HG02970 (cell line): ENCODE measurements at regions not wholly inside any gene's neighbourhood (a gene's known extent, or its start where the extent isn't known, plus 50 kb on each side); places are given as distances from the start of the nearest gene placed in this dataset.

Experiments used
- ATAC-seq: cut with Tn5 transposase; IDR thresholded peaks from one replicate; pipeline ENCODE4 v1.9.1; 2021; ENCODE audit warnings: mild to moderate bottlenecking, moderate library complexity, moderate number of reproducible peaks; ENCODE audit not compliant: unreplicated experiment, low FRiP score

DNA sequence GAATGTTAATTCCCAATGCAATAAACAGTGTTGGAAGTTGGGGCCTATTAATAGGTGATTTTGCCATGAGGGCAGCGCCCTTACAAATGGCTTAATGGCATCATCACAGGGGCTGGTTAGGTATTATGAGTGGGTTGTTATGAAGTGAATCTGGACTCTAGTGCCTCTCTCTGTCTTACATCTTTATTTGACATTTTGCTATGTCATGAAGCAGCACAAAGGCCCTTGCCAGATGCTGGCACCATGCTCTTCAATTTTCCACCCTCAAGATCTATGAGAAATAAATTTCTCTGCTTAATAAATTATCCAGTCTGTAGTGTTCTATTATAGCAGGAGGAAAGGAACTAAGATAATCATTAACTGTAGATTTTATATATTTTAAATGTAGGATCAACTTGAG is 1098.7 kb upstream of the NUDT12 start:
- no peak for ATAC-seq

DNA sequence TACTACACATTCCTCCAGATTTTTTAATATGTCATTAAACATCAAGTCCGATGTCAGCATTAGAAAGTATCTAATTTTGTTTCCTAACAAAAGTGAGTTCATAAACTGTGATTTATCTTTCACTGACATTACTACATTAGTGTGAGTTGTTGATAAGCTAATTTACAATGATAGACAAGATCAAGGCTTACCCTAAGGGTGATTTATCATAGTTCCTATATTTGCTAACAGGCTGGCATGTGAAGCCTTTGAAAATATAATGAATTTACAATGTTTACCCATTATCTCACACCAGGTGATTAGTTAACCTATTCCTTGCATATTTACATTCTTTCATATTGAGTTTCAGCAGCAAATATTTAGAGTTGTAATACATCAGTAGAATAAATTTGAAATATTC is 1096.9 kb upstream of the NUDT12 start:
- ATAC-seq, result no peak

DNA sequence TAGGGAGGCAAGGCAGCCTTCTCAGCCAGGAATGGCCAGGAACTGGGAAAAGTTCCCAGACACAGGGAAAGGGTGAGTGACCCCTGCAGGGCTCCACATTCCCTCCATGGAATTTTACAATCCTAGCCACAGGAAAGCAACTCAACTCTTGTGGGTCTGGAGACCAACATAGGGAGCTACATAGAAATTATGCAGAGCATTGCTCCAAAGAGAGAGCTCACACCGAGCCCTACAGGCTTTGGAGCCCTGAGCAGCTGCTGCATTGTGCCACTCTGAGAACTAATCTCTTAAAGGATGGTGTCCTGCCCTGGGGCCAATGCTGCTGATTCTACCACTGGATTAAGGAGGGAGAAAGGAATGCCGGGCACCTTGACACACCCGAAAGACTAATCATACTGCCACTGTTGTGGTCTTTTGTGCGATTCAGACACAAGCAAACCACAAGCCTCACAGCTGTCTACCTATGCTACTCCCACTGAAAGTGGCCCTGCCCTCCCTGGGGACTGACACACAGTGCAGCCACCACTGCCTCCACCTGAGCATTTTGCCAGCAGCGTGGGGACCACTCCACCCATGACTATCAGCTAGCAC is 1089.8 kb upstream of the NUDT12 start:
- no peak for ATAC-seq

DNA sequence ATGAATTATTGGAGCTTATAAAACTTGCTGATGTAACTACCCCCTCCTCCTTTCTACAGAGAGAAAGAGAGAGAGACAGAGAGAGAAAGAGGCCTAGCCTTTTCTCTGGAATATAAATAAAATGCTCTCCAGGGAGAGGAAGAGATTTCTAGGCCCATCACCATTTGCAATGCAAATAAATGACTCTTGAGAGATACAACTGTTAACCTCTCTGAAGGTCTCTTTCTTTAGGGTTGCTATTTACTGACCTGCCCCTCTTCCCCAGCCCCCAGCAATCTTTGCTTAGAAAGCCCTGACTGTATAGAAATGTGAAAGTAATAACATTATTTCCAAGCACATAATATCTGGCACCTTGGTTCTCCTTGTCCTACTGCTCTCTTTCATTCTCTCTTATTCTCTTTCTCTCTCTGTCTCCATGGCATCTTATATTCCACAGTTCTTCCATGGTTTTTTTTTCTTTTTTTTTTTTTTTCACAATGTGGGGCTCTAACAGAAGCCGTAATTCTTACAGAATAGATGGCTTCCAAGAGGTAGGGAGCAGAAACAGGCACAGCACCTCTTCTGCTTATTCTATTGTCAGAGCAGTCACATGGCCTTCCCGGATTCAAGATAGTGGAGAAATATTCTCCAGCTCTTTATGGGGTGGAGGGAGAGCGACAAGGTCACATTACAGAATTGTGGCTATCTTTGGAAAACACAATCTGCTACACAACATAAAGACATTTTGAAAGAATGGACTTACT is 1087.9 kb upstream of the NUDT12 start:
- no peak for ATAC-seq

DNA sequence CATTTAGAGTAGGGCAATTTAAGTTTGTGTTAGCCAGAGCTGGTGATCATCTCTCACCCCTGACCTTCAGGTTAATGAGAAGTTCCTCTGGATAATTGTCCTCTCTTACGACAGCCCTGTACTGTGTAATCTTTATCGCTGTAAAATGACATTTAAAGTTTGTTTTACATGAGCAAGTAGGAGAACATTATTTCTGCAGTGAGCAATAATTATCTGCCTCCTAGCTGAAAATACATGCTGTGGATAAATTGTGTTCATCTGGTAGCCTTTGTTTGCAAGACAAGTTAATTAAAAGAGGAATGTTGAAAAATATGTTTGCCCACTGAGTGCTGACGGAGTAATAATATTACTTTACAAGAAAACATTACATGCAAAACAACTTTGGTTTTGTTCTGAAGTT is 1083.8 kb upstream of the NUDT12 start:
- no peak for ATAC-seq

DNA sequence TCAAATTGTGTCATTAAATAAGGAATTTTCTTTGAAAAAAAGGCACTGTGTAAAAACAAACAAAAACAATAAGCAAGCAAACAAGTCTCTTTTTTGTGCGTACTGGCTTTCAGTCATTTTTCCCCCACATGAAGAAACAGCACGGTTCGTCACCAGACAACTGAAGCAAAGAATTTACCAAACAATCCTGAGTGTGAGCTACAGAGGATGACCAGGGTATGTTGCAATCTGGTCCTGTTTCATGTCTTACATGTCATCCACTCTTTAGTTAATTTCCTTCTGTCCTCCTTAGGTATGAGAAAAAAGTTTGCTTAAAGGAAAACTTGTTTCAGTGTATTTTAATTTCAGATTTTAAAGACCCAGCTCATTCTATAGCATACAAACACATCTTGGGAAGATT is 1080.7 kb upstream of the NUDT12 start:
- ATAC-seq, result no peak

DNA sequence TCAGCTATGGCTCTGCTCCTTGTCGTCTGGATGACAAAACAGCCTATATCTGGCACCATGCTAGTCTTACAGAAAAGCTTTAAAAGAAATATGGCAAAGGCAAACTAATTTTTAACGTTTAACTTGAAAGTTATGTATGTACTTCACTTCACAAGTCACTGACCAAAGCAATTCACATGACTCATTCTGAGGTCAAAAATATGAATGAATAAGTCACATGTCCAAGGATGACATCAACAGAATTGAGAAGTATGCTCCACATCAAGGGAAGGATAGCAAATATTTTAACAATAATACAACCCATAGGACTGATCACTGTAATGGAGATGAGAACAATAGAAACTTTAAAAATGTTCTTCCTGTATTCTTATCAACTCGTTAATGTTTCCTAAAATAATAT is 1072.6 kb upstream of the NUDT12 start:
- ATAC-seq, result no peak

DNA sequence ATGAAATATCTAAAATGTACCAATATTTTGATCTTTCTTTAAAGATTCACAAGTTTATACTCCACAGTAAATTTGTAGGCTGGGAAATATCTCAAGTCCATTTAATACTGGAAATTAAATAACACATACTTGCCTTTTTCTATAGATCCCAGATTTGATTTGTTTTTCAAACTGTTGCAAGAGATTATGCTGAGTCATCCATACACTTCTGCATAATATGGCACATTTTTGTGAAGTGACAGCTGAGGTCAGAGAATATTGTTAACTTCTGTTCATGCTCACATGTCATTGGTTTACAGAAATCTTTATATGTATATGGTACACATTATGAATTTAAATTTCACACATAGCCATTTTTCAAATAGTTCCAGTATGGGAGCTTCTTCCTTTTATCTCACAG is 1066.3 kb upstream of the NUDT12 start:
- no peak for ATAC-seq

DNA sequence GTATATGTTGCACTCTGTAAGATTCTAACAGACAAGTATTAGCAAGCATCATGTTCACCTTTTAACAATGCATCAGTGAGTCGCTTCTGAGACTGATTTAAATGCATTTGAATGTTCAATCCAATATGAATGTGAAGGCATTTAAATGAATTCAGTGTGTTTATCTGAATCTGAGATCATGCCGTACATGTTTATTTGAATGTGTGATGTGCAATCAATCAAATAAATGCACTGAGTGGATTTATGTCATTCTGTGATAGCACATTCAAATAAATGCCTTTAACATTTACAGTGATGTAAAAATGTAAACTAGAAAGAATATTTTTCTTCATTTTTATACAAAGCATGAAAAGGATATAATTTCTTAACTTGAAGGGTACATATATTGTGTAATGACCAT is 1063.5 kb upstream of the NUDT12 start:
- ATAC-seq, result no peak

DNA sequence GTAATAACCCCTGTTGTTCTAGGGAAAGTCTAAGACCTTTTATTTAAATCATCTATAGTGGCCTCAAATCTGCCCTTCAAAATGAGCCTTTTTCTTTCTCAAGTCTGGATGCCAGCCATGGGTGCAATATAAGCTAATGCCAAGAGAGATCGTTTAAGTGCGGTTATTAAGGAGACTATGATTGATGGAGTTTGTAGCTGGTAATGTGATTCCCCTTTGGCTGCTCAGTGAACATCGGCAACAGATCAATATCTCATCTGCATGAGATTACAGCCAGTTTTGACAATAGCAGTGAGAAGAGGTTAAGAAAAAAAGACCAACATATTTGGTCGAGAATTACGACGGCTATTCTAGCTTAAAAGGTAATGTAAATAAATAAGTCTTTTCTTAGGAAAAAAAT is 1049.4 kb upstream of the NUDT12 start:
- no peak for ATAC-seq

DNA sequence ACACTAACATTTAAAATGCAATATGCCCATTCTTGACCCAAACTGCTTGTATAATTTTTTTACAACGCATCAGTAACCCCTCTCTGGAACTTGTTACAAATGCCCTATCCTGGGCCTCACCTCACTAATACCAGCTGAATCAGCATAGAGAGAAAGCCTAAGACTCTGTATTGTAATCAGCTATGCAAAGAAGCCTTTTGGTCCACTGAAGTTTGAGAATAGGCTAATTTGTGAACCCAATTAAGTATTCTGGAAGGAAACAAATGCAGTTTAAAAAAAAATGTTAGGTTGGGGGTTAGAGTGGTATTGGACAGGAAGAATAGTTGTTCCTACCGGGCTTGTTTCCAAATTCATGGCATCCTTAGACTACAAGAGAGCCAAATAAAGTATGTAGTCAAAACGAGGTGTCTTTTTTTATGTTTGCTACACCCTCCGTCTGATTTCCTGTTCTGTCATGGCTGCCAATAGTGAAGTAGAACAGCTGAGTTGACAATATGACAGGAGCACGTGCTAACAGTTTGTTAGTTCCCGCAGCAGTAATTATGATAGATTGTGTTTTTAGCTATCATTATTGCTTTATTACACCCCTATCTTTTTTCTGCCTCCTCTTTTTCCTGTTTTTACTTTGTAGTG is 1048.7 kb upstream of the NUDT12 start:
- ATAC-seq, result no peak

DNA sequence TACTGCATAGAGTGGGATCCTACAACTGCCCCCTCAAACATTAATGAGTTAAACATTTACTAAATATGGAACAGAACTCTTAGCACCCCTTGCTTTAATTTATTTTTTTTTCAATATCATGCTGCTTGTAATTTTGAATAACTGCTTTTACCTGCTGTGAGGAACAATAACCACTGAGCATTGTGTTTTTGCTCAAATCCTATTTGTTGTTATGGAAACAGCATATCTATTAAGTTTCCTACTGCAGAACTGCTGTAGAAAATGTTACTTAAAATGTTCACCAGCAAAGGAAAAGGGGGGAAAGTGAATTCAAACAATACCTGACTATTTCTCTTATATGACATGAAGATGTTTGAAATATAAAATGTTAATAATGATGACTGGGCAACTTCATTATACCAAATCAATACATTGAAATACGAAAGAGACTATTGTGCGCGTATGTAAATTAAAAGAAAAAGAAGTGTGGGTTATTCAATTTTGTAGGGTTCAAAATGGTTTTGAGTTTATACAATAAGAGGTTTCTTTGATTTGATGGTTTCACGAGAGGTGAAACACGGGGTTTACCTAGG is 1043.8 kb upstream of the NUDT12 start:
- no peak for ATAC-seq

DNA sequence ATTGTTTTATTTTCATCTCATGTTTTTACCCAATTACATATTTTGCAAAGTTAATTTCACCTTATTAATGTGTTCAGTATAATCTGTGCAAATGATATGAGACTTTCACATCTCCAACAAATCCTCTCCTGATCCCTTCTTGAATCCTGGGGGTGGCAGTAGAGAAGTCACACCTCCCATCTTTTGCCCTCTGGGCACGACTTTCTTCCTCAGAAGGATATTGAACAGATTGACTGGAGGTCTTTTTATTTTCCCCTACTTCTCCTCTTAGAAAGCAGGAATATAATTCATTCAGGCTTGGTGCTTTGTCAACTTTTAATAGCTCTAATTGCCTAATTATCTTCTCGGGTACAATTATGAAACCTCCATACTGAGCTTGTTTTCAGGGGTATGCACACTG is 1037.1 kb upstream of the NUDT12 start:
- no peak for ATAC-seq

DNA sequence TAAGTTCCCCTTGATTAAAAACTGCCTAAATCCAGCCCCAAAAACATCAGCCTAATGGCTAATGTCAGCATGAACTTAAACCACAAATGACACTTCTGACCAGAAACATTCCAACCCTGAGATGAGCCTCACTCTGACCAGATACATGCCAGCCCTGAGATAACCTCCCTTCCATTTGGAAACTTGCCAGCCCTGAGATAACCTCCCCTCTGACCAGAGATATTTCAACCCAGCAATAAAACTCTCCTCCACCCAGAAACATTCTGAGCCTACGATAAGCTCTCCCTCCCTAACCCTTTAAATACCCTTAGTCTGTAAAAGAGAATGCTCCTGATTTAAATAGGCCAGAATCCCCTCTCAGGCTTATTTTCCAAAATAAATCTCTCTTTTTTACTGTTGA is 1035.7 kb upstream of the NUDT12 start:
- ATAC-seq, result no peak

DNA sequence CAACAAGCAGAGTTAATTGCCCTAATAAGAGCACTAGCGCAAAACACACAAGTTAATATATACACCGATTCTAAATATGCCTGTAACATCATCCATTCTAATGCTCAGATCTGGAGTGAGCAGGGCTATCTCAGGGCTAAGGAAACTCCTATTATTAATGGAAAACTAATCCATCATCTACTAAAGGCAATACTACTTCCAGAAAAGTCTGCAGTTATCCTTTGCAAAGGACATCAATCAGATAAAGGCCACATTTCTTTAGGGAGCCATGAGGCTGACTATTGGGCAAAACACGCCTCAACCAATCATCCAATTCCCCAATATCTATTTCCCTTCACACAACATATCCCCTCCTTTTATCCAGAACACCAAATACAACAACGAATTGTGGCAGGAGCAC is 1032.3 kb upstream of the NUDT12 start:
- ATAC-seq, result no peak

DNA sequence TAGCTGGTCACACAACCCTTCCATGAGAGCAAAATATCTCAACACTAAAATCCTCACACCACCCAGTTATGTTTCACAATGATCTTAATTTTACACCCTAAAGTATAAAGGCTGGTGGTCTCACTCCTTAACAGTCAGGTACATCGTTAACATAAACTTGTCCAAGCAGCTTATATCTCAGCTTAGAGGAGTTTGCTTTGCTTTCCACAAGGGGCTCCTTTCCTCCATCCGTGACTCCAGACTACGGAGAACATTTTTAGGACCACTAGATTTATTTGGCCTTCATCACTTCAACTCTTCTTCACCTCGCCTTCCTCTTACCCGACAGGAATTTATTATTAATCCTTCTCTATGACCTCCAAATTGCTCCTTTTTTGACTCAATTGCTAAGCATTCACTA is 1014.1 kb upstream of the NUDT12 start:
- ATAC-seq, result no peak

DNA sequence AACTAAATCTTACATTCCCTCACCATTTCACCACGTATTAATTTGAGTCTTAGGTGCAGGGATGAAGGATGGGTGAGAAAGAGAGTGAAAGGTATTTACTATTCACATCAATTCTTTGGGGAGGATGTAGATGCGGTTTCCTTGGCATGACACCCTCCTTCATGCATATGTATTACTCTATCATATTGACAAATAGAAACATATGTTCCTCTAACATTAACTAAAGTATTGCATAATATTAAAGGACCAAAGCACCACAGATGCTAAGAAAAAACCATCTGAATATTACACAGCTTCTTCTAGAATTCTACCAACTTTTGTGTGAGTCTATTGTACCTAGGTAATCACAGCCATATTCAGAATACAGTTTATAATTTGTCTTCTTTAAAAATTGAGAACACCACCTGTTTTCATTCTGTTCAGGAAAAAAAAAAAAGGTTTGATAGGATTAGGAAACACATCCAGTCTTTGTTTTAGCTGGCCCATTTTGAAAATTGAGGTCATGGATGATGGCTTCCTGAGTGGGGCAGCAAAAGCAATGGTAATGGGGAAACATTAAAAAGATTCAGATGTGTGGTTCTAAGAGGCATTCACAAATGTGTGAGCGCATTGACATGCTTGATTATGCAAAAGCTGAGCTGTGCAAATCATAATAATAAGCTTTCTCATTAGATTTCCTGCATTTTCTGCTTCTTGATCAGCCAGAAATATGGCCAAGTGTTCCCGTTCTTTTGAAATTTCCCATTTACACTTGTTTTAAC is 1011.5 kb upstream of the NUDT12 start:
- no peak for ATAC-seq

DNA sequence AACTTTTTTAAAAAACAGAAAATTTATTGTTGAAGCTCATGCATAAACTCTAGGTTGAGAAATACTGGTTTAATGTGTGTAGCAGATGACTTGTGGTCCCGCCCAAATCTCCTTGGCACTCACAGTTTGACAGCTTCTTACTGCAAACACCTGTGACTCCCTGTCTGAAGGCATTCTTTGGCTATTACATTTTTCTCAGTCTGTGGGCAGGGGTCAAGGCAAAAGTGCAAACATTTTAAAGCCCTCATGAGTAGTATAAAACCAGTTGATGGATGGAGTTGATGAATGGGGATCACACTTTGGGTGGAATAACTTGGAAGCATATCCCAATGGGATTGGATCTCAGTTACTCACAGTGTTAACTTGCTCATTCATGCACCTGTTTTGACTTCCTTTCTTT is 1007.0 kb upstream of the NUDT12 start:
- no peak for ATAC-seq

DNA sequence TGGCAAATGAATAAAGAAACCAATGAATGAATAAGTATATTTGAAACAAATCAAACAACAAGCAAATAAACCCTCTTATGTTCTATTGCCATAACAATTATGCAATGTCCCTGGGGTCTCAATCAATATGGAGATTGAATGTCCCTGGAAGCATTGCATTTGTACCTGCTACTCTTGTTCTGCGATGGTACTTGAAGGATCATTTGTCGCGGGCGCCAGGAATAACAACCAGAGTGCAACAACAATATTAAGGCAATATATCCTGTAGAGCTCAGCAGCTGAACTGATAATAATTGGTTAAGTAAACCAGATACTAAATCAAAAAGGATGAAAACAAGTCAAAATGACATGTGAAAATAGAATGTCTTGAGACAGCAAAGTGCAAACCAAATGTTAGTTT is 1001.9 kb upstream of the NUDT12 start:
- no peak for ATAC-seq

DNA sequence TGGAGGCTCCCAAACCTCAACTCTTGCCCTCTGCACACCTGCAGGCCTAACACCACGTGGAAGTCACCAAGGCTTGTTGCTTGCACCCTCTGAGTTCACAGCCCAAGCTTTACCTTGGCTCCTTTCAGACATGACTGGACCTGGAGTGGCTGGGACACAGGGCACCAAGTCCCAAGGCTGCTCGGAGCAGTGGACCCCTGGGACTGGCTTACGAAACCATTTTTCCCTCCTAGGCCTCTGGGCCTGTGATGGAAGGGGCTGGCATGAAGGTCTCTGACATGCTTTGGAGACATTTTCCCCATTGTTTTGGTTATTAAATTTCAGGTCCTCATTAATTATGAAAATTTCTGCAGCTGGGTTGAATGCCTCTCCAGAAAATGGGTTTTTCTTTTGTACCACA is 994.4 kb upstream of the NUDT12 start:
- ATAC-seq, result no peak

DNA sequence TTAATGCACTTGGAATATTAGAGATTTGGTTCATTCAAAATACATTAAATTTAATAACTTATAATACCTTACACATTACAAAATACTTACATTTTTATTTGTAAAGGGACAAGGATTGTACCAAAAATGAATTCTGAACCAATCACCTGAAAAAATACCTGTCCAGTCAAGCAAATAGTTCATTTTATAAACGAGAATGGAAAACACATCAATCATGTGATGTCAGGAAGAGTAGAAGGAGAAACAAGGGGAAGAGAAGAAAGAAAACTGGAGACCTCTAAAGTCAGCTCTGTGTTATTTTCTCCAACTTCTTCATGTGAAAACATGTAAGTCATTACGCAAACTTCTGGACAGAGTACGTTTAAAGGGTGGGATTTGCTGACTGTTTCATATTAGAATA is 989.0 kb upstream of the NUDT12 start:
- ATAC-seq, result no peak
